Stimulated activated CD4-positive, alpha-beta T cell treated with anti-CD3 and anti-CD28 coated beads, Interleukin-2, amount 100 ng/mL, for 24 hours (primary cell): ENCODE measurements at regions not wholly inside any gene's neighbourhood (a gene's known extent, or its start where the extent isn't known, plus 50 kb on each side); places are given as distances from the start of the nearest gene placed in this dataset.

Source experiments
- DNase-seq, 2 donors: peaks; one replicate each; pipeline ENCODE4 v3.0.0-alpha.2; 2020

GRCh38 chr2:120441744-120442471 lies 96.0 kb downstream of the INHBB start:
- DNase-seq, result peak in 1 of 2 donors; percentile 12

GRCh38 chr2:120442541-120442922 lies 96.6 kb downstream of the INHBB start:
- no peak for DNase-seq

- DNase-seq, result peak in 1 of 2 donors; percentile 61
These were observed 97.1 kb downstream of the INHBB start for GRCh38 chr2:120442923-120443571.

- no peak for DNase-seq
These were observed 98.0 kb downstream of the INHBB start for GRCh38 chr2:120443946-120444345.

- no peak for DNase-seq
These were observed 98.8 kb downstream of the INHBB start for GRCh38 chr2:120444691-120445240.

GRCh38 chr2:120445449-120446143 lies 99.7 kb downstream of the INHBB start:
- no peak for DNase-seq

- DNase-seq, result no peak
These were observed 100.5 kb downstream of the INHBB start for GRCh38 chr2:120446236-120447126.

GRCh38 chr2:120447127-120447785 lies 101.3 kb downstream of the INHBB start:
- no peak for DNase-seq

- no peak for DNase-seq
These were observed 102.5 kb downstream of the INHBB start for GRCh38 chr2:120448436-120448835.

- no peak for DNase-seq
These were observed 103.2 kb downstream of the INHBB start for GRCh38 chr2:120448961-120449810.

GRCh38 chr2:120450196-120450820 lies 104.4 kb downstream of the INHBB start:
- no peak for DNase-seq

GRCh38 chr2:120451334-120451733 lies 105.4 kb downstream of the INHBB start:
- no peak for DNase-seq

GRCh38 chr2:120452131-120452530 lies 106.2 kb downstream of the INHBB start:
- no peak for DNase-seq

GRCh38 chr2:120452945-120453634 lies 107.2 kb downstream of the INHBB start:
- no peak for DNase-seq

GRCh38 chr2:120453635-120453998 lies 107.7 kb downstream of the INHBB start:
- DNase-seq, result no peak

GRCh38 chr2:120454654-120455385 lies 108.9 kb downstream of the INHBB start:
- no peak for DNase-seq

GRCh38 chr2:120455390-120455789 lies 109.5 kb downstream of the INHBB start:
- DNase-seq, result no peak

GRCh38 chr2:120456867-120457266 lies 110.9 kb downstream of the INHBB start:
- no peak for DNase-seq

GRCh38 chr2:120460511-120460910 lies 114.6 kb downstream of the INHBB start:
- DNase-seq, result no peak
